Uterus (tissue), 2 donors: ENCODE measurements at regions not wholly inside any gene's neighbourhood (a gene's known extent, or its start where the extent isn't known, plus 50 kb on each side); places are given as distances from the start of the nearest gene placed in this dataset.

Experiments
- CTCF ChIP-seq, 4 experiments: fragments of 200-600 bp in 2 of 4; fragments of 450-650 bp in 2 of 4; sonication (generic) in 2 of 4; IDR thresholded peaks; one replicate each; pipeline ENCODE4 v1.5.1; 2016 to 2019; ENCODE audit warnings: antibody characterized with exemption in 4 of 4, mild to moderate bottlenecking in 2 of 4, moderate library complexity in 1 of 4
- POLR2A ChIP-seq, 2 donors: fragments of 450-650 bp; IDR thresholded peaks; one replicate each; pipeline ENCODE4 v1.6.1; 2016; ENCODE audit warnings: antibody characterized with exemption in 2 of 2, mild to moderate bottlenecking in 1 of 2, moderate library complexity in 1 of 2

- TF ChIP-seq POLR2A (IDR thresholded peaks at IDR 0.05), result no peak
- TF ChIP-seq CTCF (IDR thresholded peaks at IDR 0.05), result no peak
Measured at GRCh38 chr1:96331596-96331995, 390.0 kb upstream of the PTBP2 start.
